OCI-LY3 (cell line): ENCODE measurements at regions not wholly inside any gene's neighbourhood (a gene's known extent, or its start where the extent isn't known, plus 50 kb on each side); places are given as distances from the start of the nearest gene placed in this dataset.

Experiments used
- H2AFZ ChIP-seq: fragments of 200-600, 300-600 bp; shearing (Covaris generic); 2 replicates; pipeline ENCODE4 v1.6.0; 2014; ENCODE audit warnings: antibody characterized with exemption, low read depth, low read length
- H3K27ac ChIP-seq: fragments of 200-600, 300-600 bp; sonication (generic); 2 replicates; pipeline ENCODE4 v1.5.1; 2014; ENCODE audit warnings: mild to moderate bottlenecking, low read length, moderate library complexity, mixed read lengths
- H3K27me3 ChIP-seq: fragments of 200-600, 300-600 bp; sonication (generic); 2 replicates; pipeline ENCODE4 v1.6.1; 2014; ENCODE audit warnings: low read depth, low read length, mixed read lengths
- H3K36me3 ChIP-seq: fragments of 200-600, 300-600 bp; sonication (generic); replicated peaks from 2 replicates; pipeline ENCODE3; 2014; ENCODE audit warnings: low read depth, low read length, mixed read lengths
- H3K4me1 ChIP-seq: fragments of 300-600, 200-600 bp; sonication (generic); 2 replicates; pipeline ENCODE4 v1.6.1; 2014; ENCODE audit warnings: low read length, mixed read lengths
- H3K4me2 ChIP-seq: fragments of 200-600, 300-600 bp; sonication (generic); 2 replicates; pipeline ENCODE4 v1.6.1; 2014; ENCODE audit warnings: low read length, mixed read lengths
- H3K4me3 ChIP-seq: fragments of 300-600, 200-600 bp; sonication (generic); 2 replicates; pipeline ENCODE4 v1.5.1; 2014; ENCODE audit warnings: antibody characterized with exemption, mild to moderate bottlenecking, low read length, moderate library complexity
- H3K79me2 ChIP-seq: fragments of 300-600, 200-600 bp; shearing (Covaris generic); 2 replicates; pipeline ENCODE4 v1.6.1; 2014; ENCODE audit warnings: mild to moderate bottlenecking, low read length, mixed read lengths
- H3K9ac ChIP-seq: fragments of 300-600, 200-600 bp; shearing (Covaris generic); 2 replicates; pipeline ENCODE4 v1.6.0; 2014; ENCODE audit warnings: mild to moderate bottlenecking, low read length, moderate library complexity
- H3K9me3 ChIP-seq: fragments of 200-600, 300-600 bp; shearing (Covaris generic); 2 replicates; pipeline ENCODE4 v1.6.1; 2014; ENCODE audit warnings: low read length, mixed read lengths; ENCODE audit not compliant: insufficient read depth
- H4K20me1 ChIP-seq: fragments of 200-600, 300-600 bp; sonication (generic); 2 replicates; pipeline ENCODE4 v1.6.1; 2016; ENCODE audit warnings: low read length, mixed read lengths; ENCODE audit not compliant: insufficient read depth
- CTCF ChIP-seq: fragments of 200-600, 300-600 bp; sonication (generic); IDR thresholded peaks from 2 replicates; pipeline ENCODE4 v1.5.1; 2014; ENCODE audit warnings: antibody characterized with exemption, low read length, low read depth
- EZH2phosphoT487 ChIP-seq: fragments of 200-600 bp; shearing (Covaris generic); IDR thresholded peaks from 2 replicates; pipeline ENCODE4 v1.6.1; 2018; ENCODE audit warnings: antibody characterized with exemption, mixed run types, low read depth

GRCh38 chr22:47848184-47848920 is 1085.9 kb downstream of the TBC1D22A start:
- H3K9me3 ChIP-seq: no peaks in the 10 kb centered on the region
- no peaks in the 10 kb centered on the region for H4K20me1 ChIP-seq
- H3K9ac ChIP-seq: no peak overlapping the region
- H3K4me3 ChIP-seq: no peak overlapping the region
- peaks cover 12% of the 10 kb centered on the region for H3K4me1 ChIP-seq
- no peak overlapping the region for H3K4me2 ChIP-seq
- no peaks in the 10 kb centered on the region for H3K36me3 ChIP-seq
- no peak overlapping the region for H3K27ac ChIP-seq
- 0 out of 2 replicates have a peak, but pooled peaks cover 4% of the 10 kb centered on the region for H3K27me3 ChIP-seq
- no peak overlapping the region for H2AFZ ChIP-seq
- TF ChIP-seq CTCF: no peak
- TF ChIP-seq EZH2phosphoT487: no peak
- no peaks in the 10 kb centered on the region for H3K79me2 ChIP-seq

DNA sequence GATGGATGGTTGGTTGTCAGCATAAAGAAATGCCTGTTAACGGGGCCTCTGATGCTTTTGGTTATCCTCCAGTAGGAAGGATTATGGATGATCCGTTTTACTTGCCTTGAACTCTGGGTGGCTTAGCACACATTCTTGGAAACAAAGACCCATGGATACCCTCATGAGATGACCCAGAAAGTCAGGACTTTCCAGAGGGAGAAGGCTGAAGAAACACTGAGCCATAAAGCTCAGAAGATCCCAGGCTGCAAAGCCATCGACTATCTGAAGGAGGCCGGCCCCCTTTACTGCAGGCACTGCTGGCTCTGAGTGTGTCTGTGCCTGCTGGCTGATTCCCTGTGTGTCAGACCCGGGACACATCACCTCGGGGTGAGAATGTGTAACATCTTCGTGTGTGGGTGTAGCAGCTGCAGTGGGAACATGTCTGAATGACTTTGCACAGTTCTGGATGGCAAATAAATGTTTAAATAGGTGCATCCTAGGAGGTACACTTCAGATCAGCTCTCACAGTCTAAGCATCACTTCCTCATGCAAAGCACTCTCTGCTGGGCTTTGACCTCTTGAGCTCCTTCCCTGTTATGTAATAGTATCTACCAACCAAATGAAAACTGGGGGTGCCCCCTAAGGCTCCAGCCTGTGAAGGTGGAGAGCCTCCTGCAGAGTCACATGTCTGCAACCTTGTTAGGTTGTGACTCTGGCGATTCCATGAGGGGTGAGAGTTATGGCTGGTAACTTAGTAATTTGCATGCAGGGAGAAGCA is 1084.9 kb downstream of the TBC1D22A start:
- no peak overlapping the region for H3K27ac ChIP-seq

DNA sequence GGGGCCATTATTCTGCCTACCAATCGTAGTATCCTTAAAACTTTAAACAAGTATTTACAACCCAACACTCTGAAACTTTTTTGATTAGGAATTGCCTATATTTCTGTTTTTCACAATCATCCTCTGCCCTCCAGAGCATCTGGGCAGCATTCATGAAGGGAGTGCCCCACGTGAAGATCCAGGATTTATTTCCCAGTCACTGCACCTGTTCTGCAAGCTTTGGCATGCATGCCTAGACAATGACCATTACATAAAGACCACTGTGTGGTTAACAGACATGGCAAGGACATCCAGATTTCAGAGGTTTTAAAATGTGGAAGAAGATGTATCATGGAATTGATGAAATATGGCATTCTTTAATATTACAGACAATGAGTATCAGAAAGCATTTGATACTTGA is 1083.8 kb downstream of the TBC1D22A start:
- Histone ChIP-seq H3K9me3 (no peaks in the 10 kb centered on the region), H3K4me3 (no peak overlapping the region), H3K27me3 (no peaks in the 10 kb centered on the region), H4K20me1 (no peaks in the 10 kb centered on the region), H3K27ac (no peak overlapping the region), H3K4me2 (no peak overlapping the region), H3K36me3 (no peaks in the 10 kb centered on the region), H3K79me2 (no peaks in the 10 kb centered on the region), H2AFZ (no peak overlapping the region), H3K4me1 (peaks cover 25% of the 10 kb centered on the region), H3K9ac (no peak overlapping the region)
- TF ChIP-seq EZH2phosphoT487: no peak
- no peak for TF ChIP-seq CTCF

More for the DNA sequence above, 1084.9 kb downstream of the TBC1D22A start:
- Histone ChIP-seq H3K36me3 (no peaks in the 10 kb centered on the region), H3K27me3 (no peaks in the 10 kb centered on the region), H3K4me2 (peak overlapping the region; percentile 31), H2AFZ (no peak overlapping the region), H3K79me2 (no peaks in the 10 kb centered on the region), H3K4me3 (no peak overlapping the region), H4K20me1 (no peaks in the 10 kb centered on the region), H3K9ac (no peak overlapping the region), H3K9me3 (no peaks in the 10 kb centered on the region), H3K4me1 (peaks cover 14% of the 10 kb centered on the region)
- TF ChIP-seq EZH2phosphoT487 (no peak), CTCF (no peak)

DNA sequence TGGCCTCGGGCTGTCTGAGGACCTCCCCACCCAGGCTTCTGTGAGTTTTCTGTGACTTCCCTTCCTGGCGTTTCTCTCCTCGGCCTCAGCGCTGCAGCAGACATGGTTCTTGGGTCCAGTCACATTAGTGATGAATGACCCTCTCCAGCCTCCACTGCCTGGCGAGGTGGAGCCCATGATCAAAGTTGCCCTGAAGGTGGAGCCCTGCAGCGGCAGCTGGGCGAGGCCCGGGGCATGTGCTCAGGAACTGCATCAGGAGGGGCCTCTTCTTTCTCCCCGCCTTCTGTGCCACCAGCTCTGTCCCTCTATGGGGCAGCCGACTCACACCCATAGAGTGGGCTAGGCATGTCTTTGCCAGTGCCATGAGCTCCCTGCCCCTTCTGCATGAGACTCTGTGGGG is 1079.7 kb downstream of the TBC1D22A start:
- TF ChIP-seq CTCF (peak; percentile 56), EZH2phosphoT487 (no peak)
- Histone ChIP-seq H2AFZ (peak overlapping the region; percentile 32; the same call in 1 of the 2 replicates), H3K36me3 (no peaks in the 10 kb centered on the region), H3K4me3 (no peak overlapping the region), H3K9me3 (no peaks in the 10 kb centered on the region), H3K4me2 (peak overlapping the region; percentile 42), H3K9ac (no peak overlapping the region), H3K27ac (no peak overlapping the region), H4K20me1 (no peaks in the 10 kb centered on the region), H3K79me2 (no peaks in the 10 kb centered on the region), H3K4me1 (peaks cover 27% of the 10 kb centered on the region), H3K27me3 (no peaks in the 10 kb centered on the region)
